HG03175 (cell line): ENCODE measurements at regions not wholly inside any gene's neighbourhood (a gene's known extent, or its start where the extent isn't known, plus 50 kb on each side); places are given as distances from the start of the nearest gene placed in this dataset.

Source experiments
- ATAC-seq: cut with Tn5 transposase; IDR thresholded peaks from one replicate; pipeline ENCODE4 v1.9.1; 2021; ENCODE audit warnings: mild to moderate bottlenecking, moderate library complexity; ENCODE audit not compliant: unreplicated experiment

GRCh38 chr2:212628586-212628985 lies 90.0 kb upstream of the ERBB4 start:
- ATAC-seq: no peak

- no peak for ATAC-seq
These were observed 87.8 kb upstream of the ERBB4 start for GRCh38 chr2:212626371-212626918.

- no peak for ATAC-seq
These were observed 81.4 kb upstream of the ERBB4 start for GRCh38 chr2:212619954-212620353.

- ATAC-seq: no peak
These were observed 80.0 kb upstream of the ERBB4 start for GRCh38 chr2:212618636-212619035.

GRCh38 chr2:212610872-212611425 lies 72.3 kb upstream of the ERBB4 start:
- no peak for ATAC-seq

GRCh38 chr2:212609479-212609878 lies 70.9 kb upstream of the ERBB4 start:
- ATAC-seq: no peak

- no peak for ATAC-seq
These were observed 68.5 kb upstream of the ERBB4 start for GRCh38 chr2:212607080-212607479.

- no peak for ATAC-seq
These were observed 67.6 kb upstream of the ERBB4 start for GRCh38 chr2:212606232-212606631.

GRCh38 chr2:212596688-212597087 lies 58.1 kb upstream of the ERBB4 start:
- no peak for ATAC-seq

- ATAC-seq: no peak
These were observed 57.7 kb upstream of the ERBB4 start for GRCh38 chr2:212596276-212596675.

GRCh38 chr2:212595036-212595654 lies 56.5 kb upstream of the ERBB4 start:
- ATAC-seq: peak; percentile 66

GRCh38 chr2:212592695-212593094 lies 54.1 kb upstream of the ERBB4 start:
- no peak for ATAC-seq
